ENCODE measurements at regions not wholly inside any gene's neighbourhood (a gene's known extent, or its start where the extent isn't known, plus 50 kb on each side); places are given as distances from the start of the nearest gene placed in this dataset.

DNA sequence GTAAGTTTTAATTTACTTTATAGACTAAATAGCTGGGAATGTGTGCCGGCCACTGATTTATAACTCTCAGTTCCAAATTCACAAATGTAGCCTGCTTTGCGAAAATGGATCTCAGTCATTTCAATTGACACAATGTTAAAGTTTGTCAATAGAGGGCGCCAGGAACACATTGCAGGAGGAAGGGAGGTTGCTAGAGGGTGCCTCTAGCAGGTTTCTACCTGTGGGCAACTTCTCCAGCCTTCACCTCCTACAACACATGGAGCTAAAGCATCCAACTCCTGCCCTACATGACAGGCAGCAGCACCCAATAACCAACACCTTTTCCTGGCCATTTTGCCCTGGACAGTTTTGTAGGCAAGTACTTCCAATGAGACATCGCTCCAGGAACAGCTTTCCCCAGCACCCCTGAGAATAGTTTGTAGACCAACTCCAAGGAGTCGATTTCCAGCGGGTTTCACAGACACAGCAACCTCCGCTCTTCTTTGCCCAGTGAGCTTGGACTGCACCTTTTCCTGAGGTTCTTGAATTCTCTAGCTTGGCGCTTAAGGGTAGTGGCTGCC lies 784.8 kb upstream of the CDH2 start:
- no peak overlapping the region for H4K91ac ChIP-seq (replicated peaks; ENCODE audit: insufficient read length, low read length)
- H3K9ac ChIP-seq (replicated peaks in 1 of 4; ENCODE audit: extremely low read depth in 1 of 4, low read depth in 3 of 4, low read length in 3 of 4), result no peak overlapping the region
- H3K14ac ChIP-seq (ENCODE audit: insufficient read length), result no peak overlapping the region
- no peak overlapping the region; the same call in 1 of the 2 replicates for H2AFZ ChIP-seq (ENCODE audit: low read length)
- no peak overlapping the region for H2BK15ac ChIP-seq (ENCODE audit: low read length)
- POLR2A ChIA-PET (ENCODE audit: partially characterized antibody), result no interaction called here
- H3K23ac ChIP-seq (ENCODE audit: insufficient read length), result no peak overlapping the region
- H3K79me1 ChIP-seq (ENCODE audit: low read depth, low read length), result no peaks in the 10 kb centered on the region
- H3K56ac ChIP-seq (replicated peaks; ENCODE audit: insufficient read length, low read depth, low read length), result no peak overlapping the region
- H3K36me3 ChIP-seq (ENCODE audit: control insufficient read depth in 2 of 4, insufficient read depth in 4 of 4, low read length in 3 of 4), result no peaks in the 10 kb centered on the region
- H4K5ac ChIP-seq (ENCODE audit: insufficient read length, low read depth, low read length), result no peak overlapping the region
- H2AK5ac ChIP-seq (ENCODE audit: low read depth, low read length), result no peak overlapping the region
- H2BK5ac ChIP-seq (ENCODE audit: low read depth, low read length), result no peak overlapping the region
- H4K8ac ChIP-seq (ENCODE audit: extremely low read depth, insufficient read depth, low read length), result no peak overlapping the region
- H3K79me2 ChIP-seq (ENCODE audit: control insufficient read depth in 1 of 2, insufficient read depth in 2 of 2, low read length in 2 of 2), result no peaks in the 10 kb centered on the region
- H3K18ac ChIP-seq (ENCODE audit: extremely low read depth, low read length), result no peak overlapping the region
- H3K9me3 ChIP-seq (ENCODE audit: insufficient read depth in 2 of 2, low read depth in 1 of 2, low read length in 1 of 2), result no peaks in the 10 kb centered on the region
- no peaks in the 10 kb centered on the region for H3K23me2 ChIP-seq (ENCODE audit: low read depth, low read length)
- no peak overlapping the region for H3K4me3 ChIP-seq (ENCODE audit: extremely low read depth in 1 of 4, insufficient read depth in 2 of 4, low read depth in 3 of 4, low read length in 4 of 4)
- 0 out of 7 replicates have a peak, but pooled peaks cover 0 to 2% (median 0%) of the 10 kb centered on the region in 4 experiments for H3K4me1 ChIP-seq (replicated peaks in 1 of 4; ENCODE audit: control insufficient read depth in 3 of 4, insufficient read depth in 4 of 4, low read length in 3 of 4)
- H4K20me1 ChIP-seq (replicated peaks in 1 of 2; ENCODE audit: control insufficient read depth in 1 of 2, insufficient read depth in 2 of 2, low read length in 2 of 2), result no peaks in the 10 kb centered on the region
- H3K4me2 ChIP-seq (ENCODE audit: insufficient read depth in 1 of 2, low read depth in 2 of 2, low read length in 2 of 2), result no peak overlapping the region
- no peaks in the 10 kb centered on the region for H3K27me3 ChIP-seq (replicated peaks in 1 of 4; ENCODE audit: control insufficient read depth in 3 of 4, extremely low read depth in 1 of 4, insufficient read depth in 3 of 4, low read length in 3 of 4)
- no peak overlapping the region for H2BK20ac ChIP-seq (ENCODE audit: low read length)
- H3K27ac ChIP-seq (ENCODE audit: low read depth, low read length), result no peak overlapping the region
- no peak overlapping the region for H2BK120ac ChIP-seq (replicated peaks; ENCODE audit: low read depth, low read length)
- H2BK12ac ChIP-seq (ENCODE audit: low read depth, low read length), result no peak overlapping the region
- CTCF ChIA-PET (ENCODE audit: partially characterized antibody), result interaction anchor here (0.6 to 1.6 kb wide), 18 partner anchors 9 to 1081 kb away, joined by 3 to 10 read pairs (median 3); no protein-coding TSS in a partner anchor
- H3K4ac ChIP-seq (replicated peaks; ENCODE audit: insufficient read length, low read depth, low read length), result no peak overlapping the region
- DNase-seq (ENCODE audit: low read depth in 1 of 2, low spot score in 2 of 2) (peak; percentile 21 to 49), FAIRE-seq (peak; percentile 62)
- WGBS, 2 experiments (ENCODE audit: extremely low coverage in 1 of 2, insufficient coverage in 1 of 2, insufficient read length in 1 of 2, insufficient replicate concordance in 2 of 2, low coverage in 1 of 2, low lambda C conversion rate in 2 of 2, missing lambda C conversion rate in 1 of 2), result 80% methylated on average over 8 of the region's 8 CpGs; no CpG with 5 or more reads in 1 of the 2 experiments
- TF ChIP-seq, protein P1, sequence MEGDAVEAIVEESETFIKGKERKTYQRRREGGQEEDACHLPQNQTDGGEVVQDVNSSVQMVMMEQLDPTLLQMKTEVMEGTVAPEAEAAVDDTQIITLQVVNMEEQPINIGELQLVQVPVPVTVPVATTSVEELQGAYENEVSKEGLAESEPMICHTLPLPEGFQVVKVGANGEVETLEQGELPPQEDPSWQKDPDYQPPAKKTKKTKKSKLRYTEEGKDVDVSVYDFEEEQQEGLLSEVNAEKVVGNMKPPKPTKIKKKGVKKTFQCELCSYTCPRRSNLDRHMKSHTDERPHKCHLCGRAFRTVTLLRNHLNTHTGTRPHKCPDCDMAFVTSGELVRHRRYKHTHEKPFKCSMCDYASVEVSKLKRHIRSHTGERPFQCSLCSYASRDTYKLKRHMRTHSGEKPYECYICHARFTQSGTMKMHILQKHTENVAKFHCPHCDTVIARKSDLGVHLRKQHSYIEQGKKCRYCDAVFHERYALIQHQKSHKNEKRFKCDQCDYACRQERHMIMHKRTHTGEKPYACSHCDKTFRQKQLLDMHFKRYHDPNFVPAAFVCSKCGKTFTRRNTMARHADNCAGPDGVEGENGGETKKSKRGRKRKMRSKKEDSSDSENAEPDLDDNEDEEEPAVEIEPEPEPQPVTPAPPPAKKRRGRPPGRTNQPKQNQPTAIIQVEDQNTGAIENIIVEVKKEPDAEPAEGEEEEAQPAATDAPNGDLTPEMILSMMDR (IDR thresholded peaks at IDR 0.05; ENCODE audit: control extremely low read depth in 1 of 3, insufficient read depth in 1 of 3, low read depth in 1 of 3, low read length in 3 of 3), result peak; percentile 18 to 84 (median 71)
- TF ChIP-seq CEBPB (IDR thresholded peaks at IDR 0.05; ENCODE audit: low read depth, low read length) (no peak), BACH1 (IDR thresholded peaks at IDR 0.05; ENCODE audit: low read length) (no peak), RAD21 (IDR thresholded peaks at IDR 0.05 in 1 of 2, conservative IDR thresholded peaks at IDR 0.05 in 1 of 2; ENCODE audit: low read depth in 2 of 2, low read length in 2 of 2) (peak; percentile 87 to 93), CREB1 (IDR thresholded peaks at IDR 0.05) (no peak), HDAC6 (IDR thresholded peaks at IDR 0.05; ENCODE audit: low read depth, low read length) (no peak), SIX5 (IDR thresholded peaks at IDR 0.05; ENCODE audit: low read depth, low read length) (no peak), GTF2F1 (IDR thresholded peaks at IDR 0.05; ENCODE audit: borderline replicate concordance, low read depth, low read length) (no peak), POLR2A (IDR thresholded peaks at IDR 0.05; ENCODE audit: control extremely low read depth in 1 of 2, low read depth in 2 of 2, low read length in 2 of 2) (no peak), CBX8 (IDR thresholded peaks at IDR 0.05; ENCODE audit: borderline replicate concordance, low read depth, low read length) (no peak), POLR2AphosphoS5 (IDR thresholded peaks at IDR 0.05; ENCODE audit: low read depth, low read length) (no peak)
- TF ChIP-seq, protein P2, sequence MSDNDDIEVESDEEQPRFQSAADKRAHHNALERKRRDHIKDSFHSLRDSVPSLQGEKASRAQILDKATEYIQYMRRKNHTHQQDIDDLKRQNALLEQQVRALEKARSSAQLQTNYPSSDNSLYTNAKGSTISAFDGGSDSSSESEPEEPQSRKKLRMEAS (IDR thresholded peaks at IDR 0.05), result no peak
